DND-41 (cell line): ENCODE measurements at regions not wholly inside any gene's neighbourhood (a gene's known extent, or its start where the extent isn't known, plus 50 kb on each side); places are given as distances from the start of the nearest gene placed in this dataset.

Source experiments
- EZH2 ChIP-seq: IDR thresholded peaks from 3 replicates; pipeline ENCODE4 v1.6.1; 2012; ENCODE audit warnings: borderline replicate concordance, low read depth, mild to moderate bottlenecking, moderate library complexity, low read length, inconsistent platforms; ENCODE audit not compliant: severe bottlenecking
- TF ChIP-seq, protein P1 (sequence below): IDR thresholded peaks from 2 replicates; pipeline ENCODE4 v1.5.1; 2012; ENCODE audit warnings: borderline replicate concordance, low read length, moderate library complexity, mild to moderate bottlenecking; ENCODE audit not compliant: poor library complexity, severe bottlenecking; ENCODE audit errors: extremely low read depth

DNA sequence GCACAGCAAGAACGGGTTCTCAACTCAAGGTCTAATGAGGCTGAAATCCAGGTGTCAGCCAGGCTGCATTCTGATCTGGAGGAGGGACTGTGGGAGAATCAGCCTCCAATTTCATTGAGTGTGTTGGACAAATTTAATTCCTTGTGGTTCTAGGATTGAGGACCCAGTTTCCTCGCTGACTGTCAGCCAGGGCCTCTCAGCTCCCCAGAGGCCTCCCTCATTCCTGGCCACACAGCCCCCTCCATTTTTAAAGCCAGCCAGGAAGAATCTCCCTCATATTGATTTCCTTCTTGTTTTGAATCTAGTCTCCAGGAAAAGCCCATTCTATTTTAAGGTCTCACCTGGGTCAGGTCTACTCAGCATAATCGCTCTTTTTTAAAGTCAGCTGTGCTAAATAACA is 73.7 kb upstream of the ARMC2 start:
- TF ChIP-seq, protein P1, sequence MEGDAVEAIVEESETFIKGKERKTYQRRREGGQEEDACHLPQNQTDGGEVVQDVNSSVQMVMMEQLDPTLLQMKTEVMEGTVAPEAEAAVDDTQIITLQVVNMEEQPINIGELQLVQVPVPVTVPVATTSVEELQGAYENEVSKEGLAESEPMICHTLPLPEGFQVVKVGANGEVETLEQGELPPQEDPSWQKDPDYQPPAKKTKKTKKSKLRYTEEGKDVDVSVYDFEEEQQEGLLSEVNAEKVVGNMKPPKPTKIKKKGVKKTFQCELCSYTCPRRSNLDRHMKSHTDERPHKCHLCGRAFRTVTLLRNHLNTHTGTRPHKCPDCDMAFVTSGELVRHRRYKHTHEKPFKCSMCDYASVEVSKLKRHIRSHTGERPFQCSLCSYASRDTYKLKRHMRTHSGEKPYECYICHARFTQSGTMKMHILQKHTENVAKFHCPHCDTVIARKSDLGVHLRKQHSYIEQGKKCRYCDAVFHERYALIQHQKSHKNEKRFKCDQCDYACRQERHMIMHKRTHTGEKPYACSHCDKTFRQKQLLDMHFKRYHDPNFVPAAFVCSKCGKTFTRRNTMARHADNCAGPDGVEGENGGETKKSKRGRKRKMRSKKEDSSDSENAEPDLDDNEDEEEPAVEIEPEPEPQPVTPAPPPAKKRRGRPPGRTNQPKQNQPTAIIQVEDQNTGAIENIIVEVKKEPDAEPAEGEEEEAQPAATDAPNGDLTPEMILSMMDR = no peak
- TF ChIP-seq EZH2 = no peak
